HG03175 (cell line): ENCODE measurements at regions not wholly inside any gene's neighbourhood (a gene's known extent, or its start where the extent isn't known, plus 50 kb on each side); places are given as distances from the start of the nearest gene placed in this dataset.
A peak's percentile ranks its signal among the peaks of the same experiment; 100 is the strongest.

Experiments used
- ATAC-seq: cut with Tn5 transposase; IDR thresholded peaks from one replicate; pipeline ENCODE4 v1.9.1; 2021; ENCODE audit warnings: mild to moderate bottlenecking, moderate library complexity; ENCODE audit not compliant: unreplicated experiment

GRCh38 chr3:168858327-168858726 lies 762.6 kb upstream of the GOLIM4 start:
- no peak for ATAC-seq

GRCh38 chr3:168850109-168850508 lies 754.4 kb upstream of the GOLIM4 start:
- no peak for ATAC-seq

GRCh38 chr3:168847291-168847883 lies 751.7 kb upstream of the GOLIM4 start:
- peak; percentile 75 for ATAC-seq

- no peak for ATAC-seq
These were observed 749.3 kb upstream of the GOLIM4 start for GRCh38 chr3:168844894-168845482.

- no peak for ATAC-seq
These were observed 748.7 kb upstream of the GOLIM4 start for GRCh38 chr3:168844472-168844871.

GRCh38 chr3:168843481-168843880 lies 747.8 kb upstream of the GOLIM4 start:
- no peak for ATAC-seq

GRCh38 chr3:168839653-168840052 lies 743.9 kb upstream of the GOLIM4 start:
- ATAC-seq: no peak

- no peak for ATAC-seq
These were observed 738.8 kb upstream of the GOLIM4 start for GRCh38 chr3:168834558-168834957.

GRCh38 chr3:168828943-168829342 lies 733.2 kb upstream of the GOLIM4 start:
- no peak for ATAC-seq

GRCh38 chr3:168828536-168828935 lies 732.8 kb upstream of the GOLIM4 start:
- ATAC-seq: no peak

- no peak for ATAC-seq
These were observed 732.3 kb upstream of the GOLIM4 start for GRCh38 chr3:168828014-168828413.

GRCh38 chr3:168824107-168824506 lies 728.4 kb upstream of the GOLIM4 start:
- ATAC-seq: no peak

- ATAC-seq: no peak
These were observed 727.7 kb upstream of the GOLIM4 start for GRCh38 chr3:168823466-168823865.

- no peak for ATAC-seq
These were observed 725.2 kb upstream of the GOLIM4 start for GRCh38 chr3:168820810-168821415.

GRCh38 chr3:168817177-168817576 lies 721.5 kb upstream of the GOLIM4 start:
- ATAC-seq: no peak

- ATAC-seq: no peak
These were observed 720.2 kb upstream of the GOLIM4 start for GRCh38 chr3:168815946-168816345.

- no peak for ATAC-seq
These were observed 717.6 kb upstream of the GOLIM4 start for GRCh38 chr3:168813225-168813802.

GRCh38 chr3:168812234-168812633 lies 716.5 kb upstream of the GOLIM4 start:
- ATAC-seq: no peak

GRCh38 chr3:168808596-168808995 lies 712.9 kb upstream of the GOLIM4 start:
- no peak for ATAC-seq

GRCh38 chr3:168807448-168807847 lies 711.7 kb upstream of the GOLIM4 start:
- no peak for ATAC-seq

- no peak for ATAC-seq
These were observed 711.1 kb upstream of the GOLIM4 start for GRCh38 chr3:168806871-168807270.

- ATAC-seq: no peak
These were observed 707.8 kb upstream of the GOLIM4 start for GRCh38 chr3:168803536-168803935.
